ENCODE measurements at regions not wholly inside any gene's neighbourhood (a gene's known extent, or its start where the extent isn't known, plus 50 kb on each side); places are given as distances from the start of the nearest gene placed in this dataset.
"Not testable (repeated sequence)": the region's sequence is repeated elsewhere in the genome, so short reads cannot be mapped to it uniquely, and the experiment has no call there.

DNA sequence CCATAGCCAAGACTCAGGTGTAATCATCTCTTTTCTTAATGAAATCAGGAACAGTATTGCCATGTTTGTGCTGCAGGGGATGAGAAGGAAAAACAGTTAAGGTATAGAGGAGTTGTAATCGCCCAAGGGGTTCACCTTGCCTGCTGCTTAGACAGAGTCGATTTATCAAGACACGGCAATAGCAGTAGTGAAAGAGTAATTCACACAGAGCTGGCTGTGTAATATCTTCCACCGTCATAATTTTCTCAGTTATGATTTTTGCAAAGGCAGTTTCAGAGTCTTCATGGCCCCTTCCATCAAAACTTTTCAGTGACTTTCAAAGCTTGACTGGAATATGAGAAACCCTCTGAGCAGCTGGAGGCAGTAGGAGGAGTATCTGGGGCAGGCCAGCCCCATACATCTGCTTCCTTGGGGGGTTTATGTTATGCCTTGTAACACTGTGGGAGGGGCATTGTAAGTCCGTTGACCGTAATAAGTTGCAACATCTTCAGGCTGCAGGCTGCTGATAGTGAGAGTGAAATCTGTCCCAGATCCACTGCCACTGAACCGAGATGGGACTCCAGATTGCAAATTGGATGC lies 605.4 kb downstream of the RPIA start:
- H3K4me3 ChIP-seq (ENCODE audit: control insufficient read depth, low read depth, low read length); DNase-seq (ENCODE audit: low read depth): not testable (repeated sequence)

- not testable (repeated sequence) for H3K4me3 ChIP-seq (ENCODE audit: control insufficient read depth, low read depth, low read length); DNase-seq (ENCODE audit: low read depth)
These were observed 607.7 kb downstream of the RPIA start for GRCh38 chr2:89299196-89299595.

- not testable (repeated sequence) for DNase-seq (ENCODE audit: low read depth); H3K4me3 ChIP-seq (ENCODE audit: control insufficient read depth, low read depth, low read length)
These were observed 614.1 kb downstream of the RPIA start for GRCh38 chr2:89305623-89306022.

DNA sequence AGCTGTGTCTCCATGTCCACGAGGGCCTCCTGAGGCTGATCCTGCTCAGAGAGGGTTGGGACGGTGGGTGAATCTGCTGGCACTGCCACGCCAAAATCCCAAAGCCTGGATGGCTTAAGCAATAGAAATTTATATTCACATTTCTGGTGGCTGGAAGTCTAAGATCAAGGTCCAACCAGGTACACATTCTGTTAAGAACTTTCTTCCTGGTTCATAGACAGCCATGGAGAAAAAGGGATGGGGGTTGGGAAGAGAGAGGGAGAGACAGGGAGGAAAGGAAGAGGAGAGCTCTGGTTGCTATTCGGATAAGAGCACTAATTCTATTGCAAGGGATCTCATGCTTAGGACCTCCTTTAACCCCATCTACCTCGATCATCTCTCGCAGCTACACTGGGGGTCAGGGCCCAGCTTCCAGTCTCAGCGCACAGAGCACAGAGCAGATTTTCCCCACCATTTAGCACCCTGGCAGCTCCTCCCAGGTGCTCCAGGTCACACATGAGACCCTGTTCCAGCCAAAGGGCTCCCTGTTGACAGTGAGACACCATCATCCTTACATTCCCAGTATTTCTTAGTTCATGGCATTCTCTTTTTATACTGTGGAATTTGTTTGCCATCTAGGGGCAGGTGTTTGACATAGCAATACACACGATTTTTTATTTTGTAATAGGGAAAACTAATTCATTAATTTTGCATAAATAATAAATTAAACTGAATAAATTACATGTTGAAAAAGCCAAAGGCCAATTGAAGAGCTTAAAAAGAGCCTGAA lies 615.6 kb downstream of the RPIA start:
- H3K4me3 ChIP-seq (ENCODE audit: control insufficient read depth, low read depth, low read length); DNase-seq (ENCODE audit: low read depth): not testable (repeated sequence)

- DNase-seq (ENCODE audit: low read depth); H3K4me3 ChIP-seq (ENCODE audit: control insufficient read depth, low read depth, low read length): not testable (repeated sequence)
These were observed 627.5 kb downstream of the RPIA start for GRCh38 chr2:89318990-89319389.

DNA sequence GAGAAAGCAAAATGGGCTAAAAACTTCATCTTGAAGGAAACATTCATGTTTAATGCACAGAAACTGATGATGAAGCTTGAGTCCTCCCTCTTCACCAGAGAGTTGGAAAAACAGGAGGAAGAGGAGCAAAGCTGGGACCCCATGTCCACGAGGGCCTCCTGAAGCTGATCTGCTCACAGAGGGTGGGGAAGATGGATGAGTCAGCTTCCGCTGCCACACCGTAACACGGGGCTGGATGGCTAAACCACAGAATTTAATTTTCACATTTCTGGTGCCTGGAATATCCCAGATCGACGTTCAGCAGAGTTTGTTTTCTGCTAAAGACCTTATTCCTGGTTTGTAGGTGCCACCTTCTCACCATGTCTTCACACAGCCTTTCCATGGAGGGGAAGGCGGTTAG lies 634.4 kb downstream of the RPIA start:
- DNase-seq (ENCODE audit: low read depth); H3K4me3 ChIP-seq (ENCODE audit: control insufficient read depth, low read depth, low read length): not testable (repeated sequence)

GRCh38 chr2:89326455-89326854 lies 635.0 kb downstream of the RPIA start:
- peak; percentile 5 for DNase-seq (ENCODE audit: low read depth)
- not testable (repeated sequence) for H3K4me3 ChIP-seq (ENCODE audit: control insufficient read depth, low read depth, low read length)
- TF ChIP-seq CTCF (conservative IDR thresholded peaks at IDR 0.05; ENCODE audit: control insufficient read depth, insufficient read depth, low read depth, low read length) = peak; percentile 12

DNA sequence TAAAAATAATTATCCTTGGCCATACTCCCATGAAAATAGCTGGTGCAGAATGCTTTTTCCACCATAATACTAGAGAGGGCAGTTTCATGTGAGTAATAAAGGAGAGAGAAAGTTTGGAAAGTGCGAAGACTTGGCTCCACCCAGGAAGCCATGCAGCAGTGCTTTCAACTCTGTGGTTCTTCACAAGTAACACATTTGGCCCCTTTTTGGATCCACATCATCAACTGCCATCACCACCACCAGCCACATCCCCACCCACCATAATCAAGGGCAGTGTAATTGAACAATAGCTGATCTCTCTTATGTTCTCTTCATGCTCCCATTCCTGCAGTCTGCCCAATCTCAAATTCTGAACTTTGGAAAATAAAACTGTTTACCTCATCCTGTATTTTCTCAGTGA lies 637.3 kb downstream of the RPIA start:
- not testable (repeated sequence) for H3K4me3 ChIP-seq (ENCODE audit: control insufficient read depth, low read depth, low read length); DNase-seq (ENCODE audit: low read depth)
